Astrocyte of the spinal cord (primary cell): ENCODE measurements at regions not wholly inside any gene's neighbourhood (a gene's known extent, or its start where the extent isn't known, plus 50 kb on each side); places are given as distances from the start of the nearest gene placed in this dataset.

Experiments
- DNase-seq: peaks from one replicate; pipeline ENCODE4 v3.0.0; 2011; ENCODE audit warnings: low read depth, low spot score
- H3K4me3 ChIP-seq: 2 replicates; pipeline ENCODE4 v1.5.1; 2011; ENCODE audit warnings: low read depth, mild to moderate bottlenecking, low read length, moderate library complexity
- in situ Hi-C: cut with HindIII; loops from 2 replicates; pipeline ENCODE4 v1.10.0; 2017; ENCODE audit warnings: low sequenced_read_pairs
- TF ChIP-seq, protein P1 (sequence below): IDR thresholded peaks from 2 replicates; pipeline ENCODE4 v1.5.1; 2012; ENCODE audit warnings: low read depth, mild to moderate bottlenecking, low read length, inconsistent platforms

DNA sequence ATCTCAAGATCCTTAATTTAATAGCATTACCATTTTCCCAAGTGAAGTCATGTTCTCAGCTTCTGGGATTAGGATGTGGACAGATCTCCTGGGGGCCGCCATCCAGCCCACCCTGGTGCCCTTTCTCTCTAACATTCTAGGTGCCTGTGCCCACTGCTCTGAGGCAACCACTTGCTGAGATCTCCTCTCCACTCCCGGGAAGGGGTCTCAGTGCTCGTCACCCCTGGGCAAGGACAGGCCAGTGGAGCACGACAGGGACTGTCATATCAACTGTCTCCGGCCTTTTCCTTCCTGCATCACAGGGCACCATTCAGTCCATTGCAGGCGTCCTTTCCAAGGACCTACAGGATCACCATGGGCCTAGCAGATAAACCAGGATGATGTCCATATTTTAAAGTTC lies 304.8 kb downstream of the AJAP1 start:
- TF ChIP-seq, protein P1, sequence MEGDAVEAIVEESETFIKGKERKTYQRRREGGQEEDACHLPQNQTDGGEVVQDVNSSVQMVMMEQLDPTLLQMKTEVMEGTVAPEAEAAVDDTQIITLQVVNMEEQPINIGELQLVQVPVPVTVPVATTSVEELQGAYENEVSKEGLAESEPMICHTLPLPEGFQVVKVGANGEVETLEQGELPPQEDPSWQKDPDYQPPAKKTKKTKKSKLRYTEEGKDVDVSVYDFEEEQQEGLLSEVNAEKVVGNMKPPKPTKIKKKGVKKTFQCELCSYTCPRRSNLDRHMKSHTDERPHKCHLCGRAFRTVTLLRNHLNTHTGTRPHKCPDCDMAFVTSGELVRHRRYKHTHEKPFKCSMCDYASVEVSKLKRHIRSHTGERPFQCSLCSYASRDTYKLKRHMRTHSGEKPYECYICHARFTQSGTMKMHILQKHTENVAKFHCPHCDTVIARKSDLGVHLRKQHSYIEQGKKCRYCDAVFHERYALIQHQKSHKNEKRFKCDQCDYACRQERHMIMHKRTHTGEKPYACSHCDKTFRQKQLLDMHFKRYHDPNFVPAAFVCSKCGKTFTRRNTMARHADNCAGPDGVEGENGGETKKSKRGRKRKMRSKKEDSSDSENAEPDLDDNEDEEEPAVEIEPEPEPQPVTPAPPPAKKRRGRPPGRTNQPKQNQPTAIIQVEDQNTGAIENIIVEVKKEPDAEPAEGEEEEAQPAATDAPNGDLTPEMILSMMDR = no peak
- H3K4me3 ChIP-seq = no peak overlapping the region
- DNase-seq = no peak
- in situ Hi-C loops = no loop called here

DNA sequence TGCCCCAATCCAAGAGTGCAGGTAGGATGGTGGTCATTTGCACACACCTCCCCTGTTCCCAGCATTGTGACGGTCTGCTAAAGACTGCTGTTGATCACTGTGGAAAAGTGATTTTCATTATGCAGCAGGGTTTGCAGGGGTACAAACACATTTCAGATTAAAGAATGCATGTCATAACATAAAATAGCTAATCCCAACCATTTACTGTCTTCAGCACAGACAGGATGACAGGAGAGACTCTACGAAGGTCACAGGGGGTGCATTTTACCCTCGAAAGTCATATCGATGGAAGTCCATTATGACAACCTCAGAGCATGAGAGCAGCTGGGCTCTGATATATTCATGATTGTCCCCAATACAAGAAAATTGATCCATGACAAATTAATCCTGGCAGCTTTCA lies 302.6 kb downstream of the AJAP1 start:
- DNase-seq = no peak
- H3K4me3 ChIP-seq = no peak overlapping the region
- TF ChIP-seq, protein P1 = no peak
- in situ Hi-C loops = no loop called here

DNA sequence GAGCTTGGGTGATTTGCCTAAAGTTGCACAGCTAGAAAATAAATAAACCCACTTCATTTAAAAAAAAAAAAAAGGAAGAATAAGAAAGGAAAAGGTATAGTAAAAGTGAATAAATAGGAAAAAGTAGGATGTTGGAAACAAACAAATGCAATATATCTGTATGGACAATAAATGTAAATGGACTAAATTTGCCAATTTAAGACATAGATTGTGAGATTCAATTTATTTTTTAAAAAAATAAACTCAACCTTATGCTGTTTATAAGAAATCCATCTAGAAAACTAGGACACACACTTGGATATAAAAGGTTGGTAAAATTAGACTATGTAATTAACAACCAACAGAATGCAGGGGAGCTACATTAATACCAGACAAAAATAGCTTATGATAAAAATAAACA lies 300.0 kb downstream of the AJAP1 start:
- no peak overlapping the region for H3K4me3 ChIP-seq
- in situ Hi-C loops = no loop called here
- no peak for DNase-seq
- TF ChIP-seq, protein P1 = no peak

DNA sequence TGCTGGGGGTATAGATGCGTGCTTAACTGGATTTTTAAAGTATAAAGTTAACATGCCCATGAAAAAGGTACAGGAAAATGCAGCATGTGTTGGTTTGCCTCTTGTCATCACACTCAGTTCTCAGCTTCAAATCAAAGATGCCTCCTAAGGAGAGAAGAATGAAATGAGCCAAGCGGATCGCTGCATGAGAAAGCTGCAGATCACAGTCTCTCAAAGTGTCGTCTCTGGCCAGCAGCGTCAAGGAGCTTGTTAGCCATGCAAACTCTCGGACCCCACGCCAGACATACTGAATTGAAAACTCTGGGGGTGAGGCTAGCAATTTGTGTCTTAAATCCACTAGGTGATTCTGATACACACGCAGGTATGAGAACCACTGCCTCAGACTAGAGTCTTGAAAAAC lies 297.2 kb downstream of the AJAP1 start:
- TF ChIP-seq, protein P1 = no peak
- DNase-seq = no peak
- in situ Hi-C loops = no loop called here
- no peak overlapping the region for H3K4me3 ChIP-seq

GRCh38 chr1:4946343-4946742 lies 291.9 kb downstream of the AJAP1 start:
- no peak for DNase-seq
- TF ChIP-seq, protein P1 = no peak
- H3K4me3 ChIP-seq = no peak overlapping the region
- in situ Hi-C loops = no loop called here

DNA sequence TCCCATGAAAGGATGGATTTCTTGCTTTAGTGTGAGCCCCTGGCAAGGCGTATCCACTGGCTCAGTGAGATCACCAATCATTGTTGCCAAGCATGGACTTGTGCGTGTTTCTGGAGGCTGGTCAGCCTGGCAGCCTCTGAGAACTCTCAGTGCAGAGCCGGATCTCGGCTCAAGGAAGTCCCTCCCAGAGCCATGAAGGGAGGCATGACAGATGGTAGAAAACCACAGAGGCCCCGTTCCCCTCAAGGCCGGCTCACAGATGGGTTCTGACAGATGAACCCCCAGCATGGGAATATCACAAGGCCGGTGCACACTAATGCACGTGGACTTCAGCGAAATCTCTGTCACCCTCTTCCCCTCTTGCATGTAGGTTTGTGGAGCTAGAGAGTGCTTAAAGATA lies 290.5 kb downstream of the AJAP1 start:
- in situ Hi-C loops = no loop called here
- TF ChIP-seq, protein P1 = no peak
- no peak overlapping the region for H3K4me3 ChIP-seq
- DNase-seq = no peak

- no peak overlapping the region for H3K4me3 ChIP-seq
- TF ChIP-seq, protein P1 = no peak
- no peak for DNase-seq
- in situ Hi-C loops = no loop called here
Observed at GRCh38 chr1:4944072-4944471, 289.7 kb downstream of the AJAP1 start.
